SH-SY5Y (cell line): ENCODE measurements at regions not wholly inside any gene's neighbourhood (a gene's known extent, or its start where the extent isn't known, plus 50 kb on each side); places are given as distances from the start of the nearest gene placed in this dataset.

Experiments used
- GATA2 ChIP-seq: IDR thresholded peaks from 2 replicates; pipeline ENCODE4 v1.6.1; 2011; ENCODE audit warnings: mild to moderate bottlenecking, low read depth, low read length
- GATA3 ChIP-seq: IDR thresholded peaks from 2 replicates; pipeline ENCODE4 v1.6.1; 2011; ENCODE audit warnings: low read depth, mild to moderate bottlenecking, low read length, moderate library complexity

- TF ChIP-seq GATA2 (no peak), GATA3 (no peak)
Measured at GRCh38 chr10:64079341-64079740, 558.1 kb downstream of the REEP3 start.
